ENCODE measurements at regions not wholly inside any gene's neighbourhood (a gene's known extent, or its start where the extent isn't known, plus 50 kb on each side); places are given as distances from the start of the nearest gene placed in this dataset.

DNA sequence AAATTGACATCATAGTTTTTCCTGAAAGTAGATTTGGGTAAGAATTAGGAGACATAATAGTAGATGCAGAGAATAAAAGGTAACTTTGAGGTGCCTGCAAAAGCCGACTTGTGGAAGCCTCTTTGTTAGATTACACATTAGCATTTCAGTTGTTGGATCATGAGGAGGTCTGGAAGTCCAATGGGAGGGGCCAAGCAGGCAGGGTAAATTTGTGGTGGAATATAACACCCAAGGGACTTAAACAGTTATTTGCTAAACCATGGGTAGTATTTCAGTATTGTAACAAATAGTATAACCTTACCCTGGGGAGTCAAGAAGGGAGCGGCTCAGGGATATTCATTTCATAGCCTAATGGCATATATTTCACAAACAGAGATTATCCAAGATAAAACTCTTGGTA, 810.7 kb upstream of the AMOT start:
- TF ChIP-seq, protein P1, sequence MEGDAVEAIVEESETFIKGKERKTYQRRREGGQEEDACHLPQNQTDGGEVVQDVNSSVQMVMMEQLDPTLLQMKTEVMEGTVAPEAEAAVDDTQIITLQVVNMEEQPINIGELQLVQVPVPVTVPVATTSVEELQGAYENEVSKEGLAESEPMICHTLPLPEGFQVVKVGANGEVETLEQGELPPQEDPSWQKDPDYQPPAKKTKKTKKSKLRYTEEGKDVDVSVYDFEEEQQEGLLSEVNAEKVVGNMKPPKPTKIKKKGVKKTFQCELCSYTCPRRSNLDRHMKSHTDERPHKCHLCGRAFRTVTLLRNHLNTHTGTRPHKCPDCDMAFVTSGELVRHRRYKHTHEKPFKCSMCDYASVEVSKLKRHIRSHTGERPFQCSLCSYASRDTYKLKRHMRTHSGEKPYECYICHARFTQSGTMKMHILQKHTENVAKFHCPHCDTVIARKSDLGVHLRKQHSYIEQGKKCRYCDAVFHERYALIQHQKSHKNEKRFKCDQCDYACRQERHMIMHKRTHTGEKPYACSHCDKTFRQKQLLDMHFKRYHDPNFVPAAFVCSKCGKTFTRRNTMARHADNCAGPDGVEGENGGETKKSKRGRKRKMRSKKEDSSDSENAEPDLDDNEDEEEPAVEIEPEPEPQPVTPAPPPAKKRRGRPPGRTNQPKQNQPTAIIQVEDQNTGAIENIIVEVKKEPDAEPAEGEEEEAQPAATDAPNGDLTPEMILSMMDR (conservative IDR thresholded peaks at IDR 0.05; ENCODE audit: low read length): no peak
- TF ChIP-seq EZH2phosphoT487 (IDR thresholded peaks at IDR 0.05; ENCODE audit: borderline replicate concordance, low read depth, low read length): no peak

Data from OCI-LY7 (cell line).